ENCODE measurements at regions not wholly inside any gene's neighbourhood (a gene's known extent, or its start where the extent isn't known, plus 50 kb on each side); places are given as distances from the start of the nearest gene placed in this dataset.
A peak's percentile ranks its signal among the peaks of the same experiment; 100 is the strongest.

DNA sequence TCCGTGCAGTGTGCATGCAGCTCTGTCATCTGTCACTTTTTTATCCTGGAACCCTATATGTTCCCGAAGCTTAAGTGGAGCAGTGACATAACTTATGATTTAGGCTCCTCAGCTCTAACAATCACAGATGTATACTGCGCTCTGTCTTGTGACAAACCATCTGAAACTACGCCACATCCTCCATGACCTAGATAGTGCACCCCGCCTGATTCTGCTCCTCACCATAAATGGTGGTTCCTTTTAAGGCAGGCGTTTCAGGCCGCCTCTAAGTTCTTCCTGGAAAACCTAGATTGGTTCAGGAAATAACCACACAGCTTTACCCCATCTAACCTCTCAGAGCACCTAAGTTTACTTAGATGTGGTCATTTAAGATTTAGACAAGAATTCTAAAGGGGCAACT is 372.0 kb downstream of the CDH10 start:
- peak overlapping the region in 3 of 10 donors; percentile 25 to 77 (median 68) for H3K27ac Mint-ChIP-seq
- no peaks in the 10 kb centered on the region for H3K36me3 Mint-ChIP-seq
- POLR2A ChIA-PET: no interaction called here

DNA sequence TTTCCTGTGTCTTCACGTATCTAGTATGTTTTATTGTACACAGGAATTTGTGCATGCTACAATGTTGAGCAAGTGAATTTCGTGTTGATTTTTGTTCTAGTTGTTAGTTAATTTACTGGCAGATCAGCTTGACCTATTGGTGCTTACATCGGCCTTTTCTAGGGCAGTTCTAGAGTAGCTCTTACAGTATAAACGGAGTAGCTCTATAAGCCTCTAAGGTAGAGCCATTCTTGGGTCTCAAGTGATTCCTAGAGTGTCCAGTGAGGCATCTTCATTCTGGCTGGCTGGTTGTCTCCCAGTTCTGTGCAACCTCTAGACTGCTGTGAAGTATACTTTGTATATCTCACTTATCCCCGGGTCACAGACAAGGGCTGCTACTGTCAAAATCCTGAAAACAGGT is 364.6 kb downstream of the CDH10 start:
- POLR2A ChIA-PET: no interaction called here
- Mint-ChIP-seq H3K36me3 (no peaks in the 10 kb centered on the region), H3K27ac (no peak overlapping the region), H3K9me3 (peaks cover 0 to 19% (median 7%) of the 10 kb centered on the region in 9 donors), H3K4me3 (no peak overlapping the region), H3K4me1 (no peaks in the 10 kb centered on the region), H3K27me3 (no peaks in the 10 kb centered on the region)
- ATAC-seq (no peak), DNase-seq (no peak)

More for the DNA sequence above, 372.0 kb downstream of the CDH10 start:
- Mint-ChIP-seq H3K4me3 (peak overlapping the region in 1 of 10 donors; percentile 41), H3K4me1 (peaks cover 0 to 1% (median 0%) of the 10 kb centered on the region in 4 donors), H3K27me3 (no peaks in the 10 kb centered on the region), H3K9me3 (peaks cover 0 to 18% (median 8%) of the 10 kb centered on the region in 9 donors)
- DNase-seq (peak in 1 of 10 donors; percentile 1), ATAC-seq (peak; percentile 44 to 78)

DNA sequence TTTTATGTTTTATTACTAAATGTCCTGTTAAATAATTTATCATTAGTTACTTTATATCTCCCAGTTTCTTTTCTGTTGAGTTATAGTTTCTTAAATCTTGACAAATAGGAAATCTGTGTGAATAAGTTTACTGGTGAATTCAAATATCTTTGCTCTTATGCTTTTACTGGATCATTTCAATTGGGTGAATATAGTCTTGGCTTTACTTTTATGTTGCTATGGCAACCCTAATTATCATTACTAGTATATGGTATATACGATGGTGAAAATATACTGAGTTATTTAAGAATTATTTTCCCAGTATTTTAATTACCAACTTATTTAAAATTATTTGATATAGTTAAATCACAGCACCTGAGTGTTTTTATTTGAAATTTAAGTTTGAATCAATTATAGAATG is 363.0 kb downstream of the CDH10 start:
- Mint-ChIP-seq H3K36me3 (no peaks in the 10 kb centered on the region), H3K9me3 (peaks cover 0 to 19% (median 10%) of the 10 kb centered on the region in 9 donors), H3K27me3 (no peaks in the 10 kb centered on the region), H3K4me1 (no peaks in the 10 kb centered on the region), H3K27ac (no peak overlapping the region), H3K4me3 (no peak overlapping the region)
- no peak for ATAC-seq
- DNase-seq: no peak
- POLR2A ChIA-PET: no interaction called here

DNA sequence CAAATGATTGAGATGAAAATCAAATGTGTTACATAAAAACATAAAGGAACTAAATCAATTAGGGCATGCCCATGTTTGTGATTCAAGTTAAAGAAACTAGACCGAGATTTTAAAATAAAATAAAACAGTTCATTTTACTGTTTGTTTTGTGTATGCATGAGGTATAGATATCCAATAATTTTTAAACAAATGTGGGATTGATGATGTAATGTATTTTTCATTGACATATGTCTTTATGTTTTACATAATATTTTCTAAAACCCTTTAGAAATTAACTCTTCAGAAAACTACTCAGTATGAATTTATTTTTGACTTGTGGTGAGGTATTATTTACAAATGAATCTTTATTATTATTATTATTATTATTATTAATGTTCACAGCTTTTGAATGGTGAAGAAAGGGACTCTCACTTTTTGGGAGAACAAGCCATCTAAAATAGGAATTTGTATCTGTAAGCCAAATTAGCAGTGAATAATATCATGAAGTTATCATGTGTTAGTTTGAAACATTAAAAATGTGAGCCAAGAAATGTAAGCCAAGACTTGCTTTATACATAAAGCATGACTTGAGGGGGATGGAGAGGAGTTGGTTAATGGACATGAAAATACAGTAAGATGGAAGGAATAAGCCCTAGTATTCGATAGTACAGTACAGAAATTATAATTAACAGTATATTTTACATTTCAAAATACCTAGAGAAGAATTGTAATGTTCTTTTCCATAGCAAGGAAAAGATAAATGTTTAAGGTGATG is 355.0 kb downstream of the CDH10 start:
- ATAC-seq (no peak), DNase-seq (no peak)
- Mint-ChIP-seq H3K4me1 (no peaks in the 10 kb centered on the region), H3K4me3 (no peak overlapping the region), H3K27ac (no peak overlapping the region), H3K36me3 (peaks cover 0 to 5% (median 0%) of the 10 kb centered on the region in 3 donors), H3K27me3 (no peaks in the 10 kb centered on the region), H3K9me3 (peaks cover 0 to 17% (median 10%) of the 10 kb centered on the region in 9 donors)
- POLR2A ChIA-PET: no interaction called here

DNA sequence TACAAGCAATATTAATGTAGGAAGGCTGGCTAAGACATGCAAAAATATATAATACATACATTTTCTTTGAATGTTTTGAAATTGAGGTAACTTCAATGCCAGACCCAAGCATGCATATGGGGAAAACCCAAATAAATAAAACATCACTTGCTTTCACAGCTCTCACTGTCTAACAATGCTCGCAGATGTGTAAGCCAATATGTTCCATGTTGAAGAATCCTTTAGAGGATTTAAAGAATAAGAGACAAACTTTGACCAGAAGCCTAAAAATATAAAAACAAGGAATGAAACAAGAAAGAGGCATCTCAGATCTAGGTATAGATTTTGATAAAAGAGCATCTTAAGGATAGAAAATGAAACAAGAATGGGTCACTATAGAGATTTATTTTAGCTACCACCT is 354.2 kb downstream of the CDH10 start:
- peaks cover 0 to 19% (median 14%) of the 10 kb centered on the region in 9 donors for H3K9me3 Mint-ChIP-seq
- no peak overlapping the region for H3K4me3 Mint-ChIP-seq
- POLR2A ChIA-PET: no interaction called here

DNA sequence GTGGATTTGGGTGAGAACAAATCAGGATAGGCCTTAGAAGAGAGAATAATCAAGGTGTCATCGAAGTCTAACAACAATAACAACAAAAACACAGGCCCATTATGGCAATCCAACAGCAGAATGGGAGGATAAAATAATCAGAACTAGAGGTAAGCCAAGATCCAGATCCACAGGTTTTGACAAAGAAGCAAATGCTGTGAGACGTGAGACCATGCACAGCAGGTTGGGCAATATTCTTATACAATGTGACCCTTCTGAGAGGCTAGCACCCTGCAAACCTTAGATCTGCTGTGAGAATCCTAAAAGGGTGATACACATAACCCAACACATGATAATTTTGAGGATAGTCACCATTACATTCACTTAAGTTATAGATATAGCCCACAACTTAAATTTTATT is 352.9 kb downstream of the CDH10 start:
- Mint-ChIP-seq H3K27ac (no peak overlapping the region), H3K27me3 (no peaks in the 10 kb centered on the region), H3K36me3 (peaks cover 0 to 13% (median 0%) of the 10 kb centered on the region in 3 donors), H3K4me3 (no peak overlapping the region), H3K4me1 (no peaks in the 10 kb centered on the region), H3K9me3 (peaks cover 0 to 29% (median 12%) of the 10 kb centered on the region in 9 donors)
- POLR2A ChIA-PET: no interaction called here
- DNase-seq: no peak
- ATAC-seq: no peak

More for the DNA sequence above, 354.2 kb downstream of the CDH10 start:
- no peak overlapping the region for H3K27ac Mint-ChIP-seq
- peaks cover 0 to 5% (median 0%) of the 10 kb centered on the region in 3 donors for H3K36me3 Mint-ChIP-seq
- no peaks in the 10 kb centered on the region for H3K4me1 Mint-ChIP-seq
- ATAC-seq (no peak), DNase-seq (no peak)
- no peaks in the 10 kb centered on the region for H3K27me3 Mint-ChIP-seq

DNA sequence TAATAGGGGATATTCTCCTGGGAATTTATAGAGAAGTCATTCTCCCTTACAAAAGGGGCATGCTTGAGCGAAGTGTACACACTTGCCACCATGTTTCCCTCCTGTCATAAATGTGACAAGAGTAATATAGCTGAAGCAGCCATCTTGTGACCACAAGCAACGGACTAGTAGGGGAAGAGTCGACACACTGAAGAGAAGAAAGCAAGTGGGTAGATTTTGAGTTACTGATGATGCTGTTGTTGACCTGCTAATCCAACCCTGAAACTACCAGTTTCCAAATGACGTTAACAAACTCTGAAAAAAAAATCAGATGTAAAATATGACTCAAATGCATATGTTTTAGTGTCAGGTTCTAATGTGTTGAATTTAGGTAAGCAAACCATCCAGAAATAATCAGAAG is 350.4 kb downstream of the CDH10 start:
- DNase-seq (no peak), ATAC-seq (no peak)
- no peaks in the 10 kb centered on the region for H3K27me3 Mint-ChIP-seq
- H3K9me3 Mint-ChIP-seq: peaks cover 5 to 34% (median 22%) of the 10 kb centered on the region in 9 donors
- peaks cover 0 to 13% (median 0%) of the 10 kb centered on the region in 3 donors for H3K36me3 Mint-ChIP-seq
- no peaks in the 10 kb centered on the region for H3K4me1 Mint-ChIP-seq
- H3K4me3 Mint-ChIP-seq: no peak overlapping the region
- H3K27ac Mint-ChIP-seq: no peak overlapping the region
- POLR2A ChIA-PET: no interaction called here

DNA sequence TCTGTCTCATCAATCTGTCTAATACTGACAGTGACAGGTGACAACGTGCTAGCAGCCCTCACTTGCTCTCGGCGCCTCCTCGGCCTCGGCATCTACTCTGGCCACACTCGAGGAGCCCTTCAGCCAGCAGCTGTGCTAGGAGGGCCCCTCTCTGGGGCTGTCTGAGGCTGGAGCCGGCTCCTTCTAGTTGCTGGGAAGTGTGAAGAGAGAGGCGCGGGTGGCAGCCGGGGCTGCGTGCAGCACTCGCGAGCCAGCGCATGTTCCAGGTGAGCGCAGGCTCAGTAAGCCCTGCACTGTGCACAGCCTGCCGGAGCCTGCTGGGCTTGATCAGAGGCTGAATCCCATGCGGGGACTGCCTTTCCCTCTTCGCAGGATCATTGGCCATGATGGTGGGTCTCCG is 330.7 kb downstream of the CDH10 start:
- no peaks in the 10 kb centered on the region for H3K4me1 Mint-ChIP-seq
- POLR2A ChIA-PET: no interaction called here
- peaks cover 0 to 12% (median 0%) of the 10 kb centered on the region in 3 donors for H3K36me3 Mint-ChIP-seq
- no peak overlapping the region for H3K27ac Mint-ChIP-seq
- no peak overlapping the region for H3K4me3 Mint-ChIP-seq
- no peak for DNase-seq
- H3K9me3 Mint-ChIP-seq: peaks cover 8 to 68% (median 38%) of the 10 kb centered on the region in 9 donors
- no peaks in the 10 kb centered on the region for H3K27me3 Mint-ChIP-seq
- ATAC-seq: no peak

DNA sequence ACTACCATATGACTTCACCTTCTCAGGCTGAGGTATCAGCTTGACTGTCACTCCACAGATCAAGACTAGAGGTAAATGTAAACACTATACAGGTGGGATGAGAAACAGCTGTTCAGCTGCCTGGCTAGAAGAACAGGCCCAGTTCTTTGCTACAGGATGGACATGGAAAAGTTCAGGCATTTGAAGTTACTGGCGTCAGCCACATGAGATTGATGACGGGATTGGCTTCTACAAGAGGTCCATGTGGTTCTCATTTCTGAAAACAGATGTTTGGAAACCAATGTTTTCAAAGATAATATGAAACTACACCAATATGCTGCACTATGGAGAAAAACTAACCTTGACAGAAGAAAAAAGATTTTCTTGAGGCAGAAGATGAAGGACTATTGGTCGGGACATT is 324.1 kb downstream of the CDH10 start:
- no peak overlapping the region for H3K4me3 Mint-ChIP-seq
- no peaks in the 10 kb centered on the region for H3K27me3 Mint-ChIP-seq
- peaks cover 0 to 11% (median 0%) of the 10 kb centered on the region in 3 donors for H3K36me3 Mint-ChIP-seq
- POLR2A ChIA-PET: no interaction called here
- ATAC-seq (no peak), DNase-seq (no peak)
- no peaks in the 10 kb centered on the region for H3K4me1 Mint-ChIP-seq
- H3K27ac Mint-ChIP-seq: no peak overlapping the region
- peaks cover 7 to 40% (median 14%) of the 10 kb centered on the region in 9 donors for H3K9me3 Mint-ChIP-seq

DNA sequence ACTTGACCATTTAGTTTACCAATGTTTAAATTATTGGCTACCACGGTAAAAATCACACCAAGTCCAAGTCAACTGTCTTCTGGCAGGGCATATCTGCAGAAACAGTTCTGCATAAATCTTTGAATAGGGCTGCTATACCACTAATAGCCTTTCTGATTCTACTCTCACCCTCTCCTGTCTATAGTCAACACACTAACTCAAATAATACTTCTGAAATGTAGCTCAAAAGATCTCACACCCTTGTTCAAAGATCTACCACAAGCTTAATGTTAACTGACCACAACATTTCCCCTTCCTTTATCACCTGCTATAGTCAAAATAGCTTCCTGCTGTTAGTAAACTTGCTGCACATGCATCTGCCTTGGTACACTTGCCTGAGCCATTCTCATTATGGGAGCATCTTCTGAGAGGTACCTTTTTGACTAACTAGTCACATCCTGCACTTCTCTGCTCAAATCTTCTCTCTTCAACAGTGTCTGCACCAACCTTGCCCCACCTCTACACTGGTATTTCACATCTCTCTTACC is 319.4 kb downstream of the CDH10 start:
- no peaks in the 10 kb centered on the region for H3K4me1 Mint-ChIP-seq
- H3K9me3 Mint-ChIP-seq: peaks cover 0 to 24% (median 13%) of the 10 kb centered on the region in 9 donors
- no peak overlapping the region for H3K4me3 Mint-ChIP-seq
- POLR2A ChIA-PET: no interaction called here
- no peaks in the 10 kb centered on the region for H3K27me3 Mint-ChIP-seq
- peaks cover 0 to 9% (median 0%) of the 10 kb centered on the region in 3 donors for H3K36me3 Mint-ChIP-seq
- no peak overlapping the region for H3K27ac Mint-ChIP-seq
- DNase-seq: no peak
- no peak for ATAC-seq

DNA sequence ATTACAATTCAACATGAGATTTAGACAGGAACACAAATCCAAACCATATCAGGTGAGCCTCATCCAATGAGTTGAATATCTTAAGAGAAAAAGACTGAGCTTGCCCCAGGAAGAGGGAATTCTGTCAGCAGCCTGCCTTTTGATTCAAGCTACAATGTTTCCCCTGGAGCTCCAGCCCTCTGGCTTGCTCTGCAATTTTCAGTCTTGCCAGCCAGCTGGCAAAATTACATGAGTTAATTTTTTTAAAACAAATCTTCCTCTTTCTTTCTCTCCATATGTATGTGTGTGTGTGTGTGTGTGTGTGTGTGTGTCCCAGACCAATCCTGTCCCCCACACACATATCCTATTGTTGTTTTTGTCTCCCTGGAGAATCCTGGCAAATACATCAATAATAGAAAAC is 313.2 kb downstream of the CDH10 start:
- peaks cover 0 to 29% (median 25%) of the 10 kb centered on the region in 9 donors for H3K9me3 Mint-ChIP-seq
- H3K4me1 Mint-ChIP-seq: no peaks in the 10 kb centered on the region
- peaks cover 0 to 6% (median 0%) of the 10 kb centered on the region in 3 donors for H3K36me3 Mint-ChIP-seq
- DNase-seq: no peak
- H3K27ac Mint-ChIP-seq: no peak overlapping the region
- no peak for ATAC-seq
- no peaks in the 10 kb centered on the region for H3K27me3 Mint-ChIP-seq
- H3K4me3 Mint-ChIP-seq: no peak overlapping the region
- POLR2A ChIA-PET: no interaction called here

DNA sequence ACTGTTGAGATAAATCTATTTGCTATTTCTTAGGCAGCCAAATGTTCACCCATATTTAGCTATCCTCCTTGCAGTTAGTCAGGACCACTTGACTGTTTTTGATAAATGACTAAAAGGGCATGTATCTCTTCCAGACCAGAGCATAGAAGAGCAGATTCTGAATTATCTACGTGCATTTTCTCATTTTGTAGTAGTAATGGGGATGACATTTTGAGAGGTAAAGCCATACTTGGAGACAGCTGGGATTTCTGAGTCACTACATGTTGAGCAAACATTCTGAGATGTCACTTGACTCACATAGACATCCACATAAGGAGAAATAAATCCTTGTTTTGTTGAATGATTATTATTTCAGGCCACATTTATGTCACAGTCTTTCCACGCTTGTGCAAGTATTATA is 297.6 kb downstream of the CDH10 start:
- DNase-seq (no peak), ATAC-seq (no peak)
- POLR2A ChIA-PET: no interaction called here
- Mint-ChIP-seq H3K4me1 (no peaks in the 10 kb centered on the region), H3K9me3 (peaks cover 0 to 15% (median 4%) of the 10 kb centered on the region in 9 donors), H3K27ac (no peak overlapping the region), H3K36me3 (no peaks in the 10 kb centered on the region), H3K27me3 (no peaks in the 10 kb centered on the region), H3K4me3 (no peak overlapping the region)

DNA sequence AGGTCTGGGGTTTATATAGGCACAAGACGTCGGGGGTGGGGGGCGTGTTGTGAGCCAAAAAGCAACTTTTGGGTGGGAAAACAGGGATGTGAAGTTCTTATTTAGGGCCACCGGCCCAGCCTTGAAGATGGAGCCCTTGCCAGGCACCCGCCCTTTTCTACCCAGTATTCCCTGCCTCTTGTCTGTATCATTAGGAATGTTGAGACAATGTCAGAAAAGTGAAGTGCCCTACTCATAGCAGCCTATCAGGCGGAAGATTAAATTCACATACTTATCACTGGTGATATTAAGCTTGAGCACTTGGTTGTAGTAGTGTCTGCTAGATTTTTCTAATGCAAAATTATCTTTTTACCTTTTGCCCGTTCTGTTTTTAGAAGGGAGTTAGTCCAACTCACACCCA is 293.5 kb downstream of the CDH10 start:
- POLR2A ChIA-PET: no interaction called here
- no peak for DNase-seq
- Mint-ChIP-seq H3K9me3 (peaks cover 0 to 20% (median 9%) of the 10 kb centered on the region in 9 donors), H3K27me3 (no peaks in the 10 kb centered on the region), H3K4me1 (no peaks in the 10 kb centered on the region), H3K27ac (no peak overlapping the region), H3K36me3 (peaks cover 0 to 2% (median 0%) of the 10 kb centered on the region in 3 donors), H3K4me3 (no peak overlapping the region)
- ATAC-seq: no peak
